ENCODE measurements at regions not wholly inside any gene's neighbourhood (a gene's known extent, or its start where the extent isn't known, plus 50 kb on each side); places are given as distances from the start of the nearest gene placed in this dataset.

DNA sequence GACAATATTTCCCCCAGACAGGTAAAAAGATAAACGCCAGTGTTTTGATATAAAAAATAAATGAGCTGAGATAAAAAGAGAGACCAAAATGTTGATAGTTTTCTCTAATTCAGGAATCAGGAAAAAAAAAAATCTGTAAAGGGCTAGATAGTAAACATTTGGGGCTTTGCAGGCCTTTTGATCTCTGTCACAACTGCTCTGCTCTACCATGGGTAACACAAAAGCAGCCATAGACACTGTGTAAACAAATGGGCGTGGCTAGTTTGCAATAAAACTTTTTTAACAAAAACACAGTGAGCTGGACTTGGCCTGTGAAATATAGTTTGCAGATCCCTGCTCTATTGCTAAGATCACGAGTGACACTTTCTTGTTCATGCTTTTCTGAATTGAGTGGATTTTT, 219.1 kb upstream of the STXBP5 start:
- no peak for TF ChIP-seq CTCF (IDR thresholded peaks at IDR 0.05 in 8 of 11, conservative IDR thresholded peaks at IDR 0.05 in 3 of 11)
- TF ChIP-seq POLR2A (IDR thresholded peaks at IDR 0.05) = no peak
- no peak for TF ChIP-seq POLR2AphosphoS5 (IDR thresholded peaks at IDR 0.05)

Data from spleen (tissue), 7 donors.